ENCODE measurements at regions not wholly inside any gene's neighbourhood (a gene's known extent, or its start where the extent isn't known, plus 50 kb on each side); places are given as distances from the start of the nearest gene placed in this dataset.

GRCh38 chr1:25140073-25140797, 92.1 kb downstream of the SYF2 start:
- no peak for TF ChIP-seq CTCF (IDR thresholded peaks at IDR 0.05; ENCODE audit: low read length, missing control alignments)
- no peak for DNase-seq (ENCODE audit: low read depth)
- no peak overlapping the region for H3K4me3 ChIP-seq (replicated peaks; ENCODE audit: low read depth, low read length)

- DNase-seq (ENCODE audit: low read depth): no peak
- TF ChIP-seq CTCF (IDR thresholded peaks at IDR 0.05; ENCODE audit: low read length, missing control alignments): no peak
- H3K4me3 ChIP-seq (replicated peaks; ENCODE audit: low read depth, low read length): no peak overlapping the region
Observed at GRCh38 chr1:25137521-25138395, 94.5 kb downstream of the SYF2 start.

GRCh38 chr1:25137106-25137505, 95.2 kb downstream of the SYF2 start:
- H3K4me3 ChIP-seq (replicated peaks; ENCODE audit: low read depth, low read length): no peak overlapping the region
- no peak for DNase-seq (ENCODE audit: low read depth)
- no peak for TF ChIP-seq CTCF (IDR thresholded peaks at IDR 0.05; ENCODE audit: low read length, missing control alignments)

- H3K4me3 ChIP-seq (replicated peaks; ENCODE audit: low read depth, low read length): no peak overlapping the region
- DNase-seq (ENCODE audit: low read depth): no peak
- TF ChIP-seq CTCF (IDR thresholded peaks at IDR 0.05; ENCODE audit: low read length, missing control alignments): no peak
Observed at GRCh38 chr1:25135909-25136308, 96.4 kb downstream of the SYF2 start.

- TF ChIP-seq CTCF (IDR thresholded peaks at IDR 0.05; ENCODE audit: low read length, missing control alignments): no peak
- no peak for DNase-seq (ENCODE audit: low read depth)
- no peak overlapping the region for H3K4me3 ChIP-seq (replicated peaks; ENCODE audit: low read depth, low read length)
Observed at GRCh38 chr1:25134801-25135461, 97.4 kb downstream of the SYF2 start.

GRCh38 chr1:25134307-25134706, 98.0 kb downstream of the SYF2 start:
- no peak overlapping the region for H3K4me3 ChIP-seq (replicated peaks; ENCODE audit: low read depth, low read length)
- no peak for DNase-seq (ENCODE audit: low read depth)
- TF ChIP-seq CTCF (IDR thresholded peaks at IDR 0.05; ENCODE audit: low read length, missing control alignments): no peak
